ENCODE measurements at regions not wholly inside any gene's neighbourhood (a gene's known extent, or its start where the extent isn't known, plus 50 kb on each side); places are given as distances from the start of the nearest gene placed in this dataset.
A peak's percentile ranks its signal among the peaks of the same experiment; 100 is the strongest.

DNA sequence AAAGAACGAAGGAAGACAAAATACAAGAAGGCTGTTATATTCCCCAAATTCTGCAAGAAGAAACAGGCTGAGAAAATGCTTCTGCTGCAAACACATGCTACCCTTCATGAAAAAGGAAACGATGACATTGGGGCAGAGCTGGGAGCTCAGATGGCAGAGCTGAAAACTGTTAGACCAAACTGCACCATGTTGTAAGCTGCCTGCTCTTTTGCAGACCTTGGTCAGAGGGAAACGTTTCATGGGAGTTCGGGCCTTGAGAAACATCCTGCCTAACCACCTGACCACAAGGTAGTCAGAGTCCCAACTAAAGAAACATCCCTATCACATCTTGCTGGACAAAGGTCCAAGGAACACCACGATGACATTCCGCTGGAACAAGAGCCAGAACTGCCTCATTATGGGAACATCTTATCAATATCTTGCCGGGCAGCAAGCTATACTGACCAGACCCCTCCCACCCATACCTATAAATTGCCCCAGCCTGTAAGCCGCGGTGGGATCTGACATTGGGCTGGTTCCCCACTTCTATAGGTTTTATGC lies 110.7 kb upstream of the CTSC start:
- no peak for DNase-seq (ENCODE audit: low spot score)

DNA sequence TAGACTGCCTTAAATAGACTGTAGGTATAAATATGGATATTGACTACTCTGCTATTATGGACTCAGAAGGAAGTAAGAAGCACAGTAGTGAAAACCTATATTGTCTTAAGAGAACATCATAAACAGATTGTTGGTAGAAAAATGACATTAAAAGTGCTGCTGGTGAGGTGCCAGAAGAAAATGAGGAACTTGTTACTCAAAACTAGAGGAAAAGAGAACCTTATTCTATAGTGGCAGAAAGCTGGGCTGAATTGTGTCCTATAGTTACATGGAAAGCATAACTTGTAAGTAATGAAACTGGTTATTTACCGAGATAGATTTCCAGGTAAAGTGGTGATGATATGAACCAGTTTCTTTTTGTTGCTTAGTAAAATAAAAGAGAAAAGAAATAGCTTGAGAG lies 109.7 kb upstream of the CTSC start:
- no peak for DNase-seq (ENCODE audit: low spot score)

GRCh38 chr11:88439356-88439755 lies 101.8 kb upstream of the CTSC start:
- no peak for DNase-seq (ENCODE audit: low spot score)

DNA sequence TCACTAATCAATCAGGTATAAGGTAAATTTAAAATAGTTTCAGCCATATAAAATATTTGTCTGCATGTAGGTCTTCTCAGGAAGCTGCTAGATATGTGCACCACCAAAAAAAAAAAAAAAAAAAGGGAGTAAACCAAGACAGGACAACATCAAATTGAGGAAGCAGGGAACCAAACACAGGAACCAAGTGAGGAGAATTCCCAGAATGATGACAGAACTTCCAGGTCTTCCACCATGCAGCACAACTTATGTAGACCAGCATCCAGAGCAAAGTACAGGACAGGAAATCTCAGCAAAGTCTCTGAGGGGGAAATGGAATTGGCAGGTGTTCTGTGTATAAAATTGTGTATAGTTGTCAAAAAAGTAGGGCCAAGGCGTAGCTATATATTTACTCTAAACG lies 101.2 kb upstream of the CTSC start:
- no peak for DNase-seq (ENCODE audit: low spot score)

GRCh38 chr11:88435415-88435814 lies 97.9 kb upstream of the CTSC start:
- DNase-seq (ENCODE audit: low spot score) = no peak

DNA sequence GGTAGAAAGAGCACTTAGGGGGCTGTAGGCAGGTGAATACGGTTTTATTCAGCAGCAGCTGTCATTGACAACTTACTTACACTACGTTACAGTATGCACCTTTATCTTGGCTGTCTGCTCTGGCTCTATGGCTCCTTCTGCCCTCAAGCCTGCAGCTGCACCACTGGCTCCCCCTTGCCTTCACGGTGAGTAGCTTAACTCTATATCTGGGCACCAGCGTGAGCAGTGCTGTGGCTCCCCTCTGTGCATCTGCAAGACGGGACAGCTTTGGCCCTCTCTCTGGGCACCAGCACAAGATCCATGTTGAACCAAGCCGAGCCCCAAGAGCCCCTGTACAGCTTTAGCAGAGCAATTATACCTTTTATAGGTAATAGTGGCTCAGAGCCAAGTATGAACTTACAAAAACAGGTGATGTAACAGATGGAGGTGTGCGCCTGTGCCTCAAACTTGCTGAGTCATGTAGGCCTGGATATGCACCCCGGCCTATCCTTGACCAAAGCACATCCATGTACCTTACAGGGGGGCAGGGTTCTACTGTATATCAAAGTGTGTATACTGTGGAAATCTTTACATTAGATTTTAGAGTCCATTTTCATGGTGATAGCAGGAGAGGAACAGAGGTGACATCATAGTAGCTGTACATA lies 96.9 kb upstream of the CTSC start:
- no peak for DNase-seq (ENCODE audit: low spot score)

DNA sequence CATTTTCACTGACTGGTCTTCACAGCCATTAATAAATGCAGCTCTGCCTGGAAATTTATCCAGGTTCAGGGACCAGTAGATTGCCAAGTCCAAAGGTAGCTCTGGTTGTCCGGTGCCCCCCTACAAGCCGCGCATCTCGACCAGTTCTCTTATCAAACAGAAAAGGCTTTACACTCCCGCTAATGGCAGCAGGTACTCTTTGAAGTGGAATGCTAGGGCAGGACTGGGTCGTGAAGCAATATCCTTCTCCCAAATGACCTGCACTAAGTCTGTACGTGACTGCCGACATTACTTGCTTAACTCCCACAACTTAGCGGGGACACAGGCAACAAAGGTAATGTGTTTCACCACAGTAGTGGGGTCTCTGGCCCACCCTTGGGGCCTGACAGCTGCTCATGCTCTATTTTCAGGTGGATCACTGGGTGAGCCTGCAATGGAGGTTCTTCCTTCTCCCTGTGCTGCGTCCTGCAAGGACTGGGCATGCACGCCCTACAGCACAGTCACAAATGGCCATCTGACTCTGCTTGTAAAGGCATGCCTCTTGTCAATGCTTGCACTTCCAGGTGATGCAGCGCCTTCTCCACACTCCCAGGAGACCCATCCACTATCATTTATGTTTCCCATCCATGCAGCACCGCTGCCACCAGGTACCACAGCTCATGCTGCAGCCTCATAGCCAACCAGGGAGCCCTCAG lies 96.1 kb upstream of the CTSC start:
- DNase-seq (ENCODE audit: low spot score) = no peak

- DNase-seq (ENCODE audit: low spot score) = no peak
Observed at GRCh38 chr11:88431675-88432341, 94.3 kb upstream of the CTSC start.

DNA sequence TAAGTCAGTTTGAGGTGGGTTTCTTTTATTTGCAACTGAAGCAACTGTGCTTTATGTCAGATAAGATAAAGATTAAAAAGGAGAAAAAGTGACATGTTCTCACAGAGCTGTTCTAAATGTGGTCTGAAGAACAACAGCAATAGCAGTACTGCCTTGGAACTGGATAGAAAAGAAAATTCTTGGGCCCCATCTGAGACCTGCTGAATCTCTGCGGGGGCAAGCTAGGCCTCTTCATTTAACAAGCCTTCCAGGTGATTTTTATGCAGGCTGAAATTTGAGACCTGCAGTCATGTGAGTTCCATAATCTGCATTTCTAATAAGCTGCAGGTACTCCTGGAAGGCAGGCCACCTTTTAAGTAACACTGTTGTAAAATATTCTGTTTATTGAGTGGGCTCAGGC lies 91.4 kb upstream of the CTSC start:
- no peak for DNase-seq (ENCODE audit: low spot score)

DNA sequence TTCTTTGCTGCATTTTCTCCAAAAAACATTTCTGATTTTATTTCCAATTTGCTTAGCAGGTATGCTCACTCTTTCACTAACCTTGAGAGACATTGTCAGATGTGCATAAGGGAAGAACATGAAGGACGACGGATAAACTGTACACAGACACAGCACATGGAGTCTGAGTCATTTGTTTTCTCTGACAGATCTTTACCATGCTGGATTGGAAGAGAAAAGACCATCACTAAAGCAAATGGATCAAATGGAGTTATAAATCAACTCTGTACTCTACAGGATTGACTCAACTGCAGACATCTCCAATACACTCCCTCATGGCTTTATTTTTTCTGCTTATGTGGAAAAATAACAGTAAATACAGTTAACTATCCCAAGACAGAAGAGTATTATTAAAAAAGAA lies 90.2 kb upstream of the CTSC start:
- DNase-seq (ENCODE audit: low spot score) = no peak

DNA sequence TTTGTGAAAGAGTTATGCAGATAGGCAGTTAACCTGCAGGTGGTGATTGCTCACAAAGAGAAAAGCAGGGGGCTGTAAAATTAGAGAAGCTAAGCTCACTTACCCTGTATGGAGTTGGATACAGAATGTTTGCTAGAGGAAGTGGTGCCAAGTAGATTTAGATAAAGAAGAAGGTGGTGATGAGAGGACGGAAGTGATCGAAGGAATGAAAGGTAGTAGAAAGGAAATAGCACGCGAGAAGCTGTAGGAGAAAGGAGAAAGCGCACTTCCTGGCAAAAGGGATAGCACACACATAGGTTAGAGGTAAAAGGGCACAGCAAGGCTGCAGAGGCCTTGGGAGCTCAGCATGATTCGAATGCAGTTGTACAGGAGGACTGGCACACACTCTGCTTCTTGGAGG lies 87.3 kb upstream of the CTSC start:
- no peak for DNase-seq (ENCODE audit: low spot score)

DNA sequence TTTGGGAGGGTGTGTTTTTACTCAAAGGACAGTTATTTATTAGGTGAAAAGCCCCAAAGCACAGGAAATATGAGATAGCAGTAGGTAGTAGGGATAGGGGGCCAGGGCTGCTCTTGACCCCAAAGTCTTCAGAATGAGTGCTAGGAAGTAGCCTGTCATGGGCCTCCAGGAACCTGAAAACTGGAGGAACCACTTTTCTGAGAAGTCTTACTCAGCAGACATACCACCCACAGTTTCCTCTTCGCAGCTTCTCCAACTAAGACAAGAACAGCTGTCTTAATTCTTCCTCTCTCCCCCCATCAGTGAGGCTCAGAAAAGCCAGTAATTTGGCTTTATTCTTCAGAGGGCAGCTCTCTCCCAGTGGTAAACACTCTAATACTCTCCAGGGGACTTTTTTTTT lies 84.0 kb upstream of the CTSC start:
- no peak for DNase-seq (ENCODE audit: low spot score)

DNA sequence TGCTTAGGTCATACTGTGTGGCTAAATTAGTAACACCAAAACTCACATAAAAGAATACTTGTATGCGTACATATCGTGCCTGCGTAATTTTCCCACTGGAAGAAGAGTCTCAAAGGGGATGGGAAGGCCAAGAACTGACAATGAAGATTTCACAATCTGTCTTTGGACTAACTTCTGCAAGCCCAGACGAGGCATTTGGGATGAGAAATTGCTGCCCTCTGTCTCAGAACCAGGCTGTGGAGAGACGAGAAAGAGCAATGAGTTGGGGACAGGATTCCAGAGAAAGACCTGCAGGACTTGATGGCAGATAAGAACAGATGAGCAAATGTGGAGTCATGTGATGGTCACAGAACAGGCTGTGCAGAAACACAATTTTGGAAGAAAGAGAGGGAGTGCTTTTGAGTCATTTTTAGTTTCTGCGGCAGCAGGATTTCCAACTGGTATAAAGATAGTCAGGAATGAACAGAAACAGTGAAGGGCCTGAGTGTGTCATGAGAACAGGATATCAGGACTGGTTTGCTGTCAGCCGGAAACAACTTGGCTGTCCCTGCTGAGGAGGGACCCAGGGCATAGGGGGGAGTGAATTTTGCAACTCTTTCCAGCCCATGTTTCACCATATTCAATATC lies 82.7 kb upstream of the CTSC start:
- DNase-seq (ENCODE audit: low spot score) = peak; percentile 84

GRCh38 chr11:88418508-88418907 lies 81.0 kb upstream of the CTSC start:
- no peak for DNase-seq (ENCODE audit: low spot score)

DNA sequence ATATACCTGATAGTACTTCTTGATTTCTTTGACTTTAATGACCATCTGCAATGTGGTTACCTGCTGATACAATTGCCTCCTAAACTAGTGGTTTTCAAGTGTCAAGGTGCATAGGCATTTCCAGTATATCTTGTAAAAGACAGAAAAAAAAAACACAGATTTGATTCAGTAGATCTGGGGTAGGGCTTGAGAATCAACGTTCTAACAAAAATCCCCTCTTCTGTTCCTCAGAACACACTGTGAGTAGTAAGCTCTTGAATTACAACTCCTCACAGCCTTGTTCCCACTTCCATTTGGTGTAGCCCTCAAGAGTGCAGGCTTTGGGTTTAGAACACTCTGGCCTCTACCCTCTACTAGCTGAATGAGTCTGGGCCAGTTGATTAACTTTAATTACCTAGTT lies 78.0 kb upstream of the CTSC start:
- DNase-seq (ENCODE audit: low spot score) = no peak

DNA sequence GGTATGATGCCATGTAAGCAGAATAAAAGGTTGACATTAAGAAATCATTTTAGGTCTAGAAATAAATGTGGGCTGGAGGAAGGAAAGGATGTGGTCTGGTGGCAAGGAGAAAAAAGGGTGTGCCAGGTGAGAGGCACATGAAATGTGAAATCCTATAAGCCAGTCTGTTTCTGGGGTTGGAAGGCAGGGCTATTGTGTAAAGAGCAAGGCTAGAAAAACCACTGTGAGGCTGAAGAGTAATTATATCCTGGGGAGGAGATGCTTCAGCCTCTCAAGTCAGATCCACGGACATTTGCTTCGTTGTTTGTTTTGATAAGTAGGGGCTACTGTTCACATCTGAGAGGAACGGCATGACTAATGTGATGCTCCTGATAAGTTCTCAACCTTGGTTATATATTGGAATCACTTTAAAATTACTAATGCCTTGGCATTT lies 77.5 kb upstream of the CTSC start:
- no peak for DNase-seq (ENCODE audit: low spot score)

DNA sequence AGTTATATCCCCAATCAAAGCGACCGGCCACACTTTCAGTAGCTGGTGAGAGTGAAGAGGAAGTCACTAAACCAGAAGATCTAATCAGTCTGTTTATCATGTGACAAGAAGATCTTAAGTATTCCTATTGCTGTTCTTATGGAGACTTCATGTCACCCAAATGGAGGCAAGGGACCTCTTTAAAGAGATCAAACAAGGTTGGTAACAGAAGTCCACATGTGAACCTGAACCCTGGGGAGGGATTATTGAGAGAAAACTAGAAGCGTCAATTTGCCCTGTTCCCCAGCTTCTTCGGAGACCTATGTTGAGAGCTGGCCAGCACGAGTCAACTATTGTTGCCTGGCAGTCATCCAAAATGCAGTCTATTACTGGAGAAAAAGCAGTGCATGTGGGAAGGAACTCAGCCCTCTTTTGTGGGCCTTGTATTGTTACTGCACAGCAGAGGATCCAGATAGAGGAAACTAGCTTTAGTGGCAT lies 76.9 kb upstream of the CTSC start:
- no peak for DNase-seq (ENCODE audit: low spot score)

DNA sequence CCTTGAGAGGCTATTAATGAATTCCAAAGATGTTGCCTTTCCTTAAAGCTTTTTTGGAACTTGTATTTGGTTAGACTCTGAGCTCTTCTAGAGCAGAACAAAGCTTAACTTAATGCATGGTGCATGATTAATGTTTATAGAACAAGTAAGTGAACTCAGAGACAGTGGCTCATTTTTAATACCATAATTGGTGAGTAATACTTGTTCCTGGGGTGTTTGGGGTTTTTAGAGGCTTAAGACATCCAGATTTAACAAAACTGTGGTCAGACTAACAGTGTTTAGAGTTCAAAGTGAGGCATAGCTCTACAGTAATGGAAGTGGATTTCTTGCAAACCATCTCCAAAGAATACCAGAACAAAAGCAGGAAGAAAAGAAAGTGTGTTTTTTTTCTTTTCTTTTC lies 73.7 kb upstream of the CTSC start:
- DNase-seq (ENCODE audit: low spot score) = peak; percentile 41

DNA sequence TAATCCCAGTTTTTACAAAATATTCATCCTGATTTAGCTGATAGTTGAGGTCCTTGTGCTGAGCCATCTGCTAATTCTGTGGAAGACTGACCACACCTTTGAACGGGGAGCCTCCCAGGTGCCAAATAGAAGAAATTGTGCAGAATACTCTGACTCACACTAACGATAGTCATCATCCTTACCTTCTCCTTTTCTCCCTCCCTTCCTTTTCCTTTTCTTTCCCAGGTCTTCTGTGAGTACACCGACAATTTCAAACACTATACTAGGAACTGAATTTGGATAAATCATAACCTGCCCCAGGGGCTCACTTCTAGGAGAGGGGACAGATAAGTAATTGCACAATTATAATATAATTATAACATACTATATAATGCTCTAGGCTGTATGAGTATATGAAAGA lies 73.1 kb upstream of the CTSC start:
- no peak for DNase-seq (ENCODE audit: low spot score)

DNA sequence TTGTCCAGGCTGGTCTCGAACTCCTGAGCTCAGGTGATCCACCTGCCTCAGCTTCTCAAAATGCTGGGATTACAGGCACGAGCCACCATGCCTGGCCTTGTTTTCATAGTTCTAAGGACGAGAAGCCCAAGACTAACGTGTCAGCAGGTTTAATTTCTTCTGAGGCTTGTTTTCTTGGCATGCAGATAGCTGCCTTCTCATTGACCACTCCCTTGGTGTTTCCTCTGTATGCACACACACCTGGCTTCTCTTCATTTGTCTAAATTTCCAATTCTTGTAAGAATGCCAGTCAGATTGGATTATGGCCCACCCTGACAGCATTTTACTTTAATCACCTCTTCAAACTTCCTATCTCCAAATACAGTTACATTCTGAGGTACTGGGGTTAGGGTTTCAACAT lies 72.5 kb upstream of the CTSC start:
- DNase-seq (ENCODE audit: low spot score) = no peak

DNA sequence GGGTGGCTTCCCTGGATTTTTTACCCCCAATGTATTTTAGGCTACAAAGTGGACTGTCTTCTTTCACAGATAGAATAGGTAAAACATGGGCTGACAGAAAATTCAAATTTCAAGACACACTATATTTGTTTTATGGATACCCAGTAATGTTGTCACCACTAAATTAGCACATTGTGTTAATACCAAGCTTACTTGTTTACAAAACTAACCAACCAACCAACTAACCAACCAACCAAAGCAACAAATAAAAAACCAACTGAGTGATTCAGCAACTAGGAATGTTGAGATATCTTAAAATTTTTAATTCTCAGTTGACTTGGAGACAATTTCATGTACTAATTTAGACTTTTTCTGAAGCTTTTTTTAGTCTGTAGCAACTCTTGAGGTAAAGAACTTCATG lies 69.3 kb upstream of the CTSC start:
- no peak for DNase-seq (ENCODE audit: low spot score)

- no peak for DNase-seq (ENCODE audit: low spot score)
Observed at GRCh38 chr11:88405853-88406252, 68.3 kb upstream of the CTSC start.

Measured in AG20443 (cell line).